Inferior parietal cortex (tissue), 1 donor: ENCODE measurements at regions not wholly inside any gene's neighbourhood (a gene's known extent, or its start where the extent isn't known, plus 50 kb on each side); places are given as distances from the start of the nearest gene placed in this dataset.
"Not testable (repeated sequence)": the region's sequence is repeated elsewhere in the genome, so short reads cannot be mapped to it uniquely, and the experiment has no call there.

Experiments used
- DNase-seq: peaks from one replicate; pipeline ENCODE4 v3.0.0-alpha.2; 2016; ENCODE audit errors: extremely low spot score

- DNase-seq = no peak
Observed at GRCh38 chr12:45490232-45490881, 239.1 kb upstream of the ARID2 start.

- DNase-seq = no peak
Observed at GRCh38 chr12:45494279-45494678, 235.2 kb upstream of the ARID2 start.

- DNase-seq = no peak
Observed at GRCh38 chr12:45498645-45499044, 230.9 kb upstream of the ARID2 start.

GRCh38 chr12:45502481-45503128 lies 226.9 kb upstream of the ARID2 start:
- DNase-seq = no peak

- no peak for DNase-seq
Observed at GRCh38 chr12:45503899-45504298, 225.6 kb upstream of the ARID2 start.

- DNase-seq = no peak
Observed at GRCh38 chr12:45504316-45505010, 225.0 kb upstream of the ARID2 start.

GRCh38 chr12:45509187-45509586 lies 220.3 kb upstream of the ARID2 start:
- DNase-seq = no peak

- DNase-seq = no peak
Observed at GRCh38 chr12:45509621-45510020, 219.9 kb upstream of the ARID2 start.

- DNase-seq = no peak
Observed at GRCh38 chr12:45517381-45517780, 212.1 kb upstream of the ARID2 start.

- DNase-seq = no peak
Observed at GRCh38 chr12:45518291-45519235, 210.9 kb upstream of the ARID2 start.

- DNase-seq = no peak
Observed at GRCh38 chr12:45522227-45522626, 207.3 kb upstream of the ARID2 start.

- DNase-seq = not testable (repeated sequence)
Observed at GRCh38 chr12:45526823-45527222, 202.7 kb upstream of the ARID2 start.

- no peak for DNase-seq
Observed at GRCh38 chr12:45532113-45532512, 197.4 kb upstream of the ARID2 start.

GRCh38 chr12:45535610-45536180 lies 193.8 kb upstream of the ARID2 start:
- DNase-seq = no peak

GRCh38 chr12:45536284-45536683 lies 193.2 kb upstream of the ARID2 start:
- no peak for DNase-seq

GRCh38 chr12:45540661-45541341 lies 188.7 kb upstream of the ARID2 start:
- no peak for DNase-seq

- DNase-seq = peak; percentile 85
Observed at GRCh38 chr12:45543887-45544286, 185.6 kb upstream of the ARID2 start.

- DNase-seq = no peak
Observed at GRCh38 chr12:45546545-45546944, 183.0 kb upstream of the ARID2 start.

GRCh38 chr12:45547132-45547531 lies 182.4 kb upstream of the ARID2 start:
- no peak for DNase-seq

GRCh38 chr12:45547822-45548221 lies 181.7 kb upstream of the ARID2 start:
- DNase-seq = no peak

- no peak for DNase-seq
Observed at GRCh38 chr12:45548426-45548825, 181.1 kb upstream of the ARID2 start.
